GM12878 (cell line): ENCODE measurements at regions not wholly inside any gene's neighbourhood (a gene's known extent, or its start where the extent isn't known, plus 50 kb on each side); places are given as distances from the start of the nearest gene placed in this dataset.

ENCODE experiments used
- ATAC-seq: fragments of 200-7000 bp; cut with Tn5 transposase; 3 replicates; pipeline ENCODE4 v1.9.1; 2020; ENCODE audit warnings: mild to moderate bottlenecking, moderate library complexity
- BruUV-seq: library from RNA; stranded (reverse); fragments of 400-500 nt; replicated peaks from 2 replicates; lab custom pipeline; 2021; lab: Mats Ljungman, UMichigan
- CTCF ChIA-PET: fragments of 300-600 bp; sonication (Branson Sonifier 250); formaldehyde crosslinking; extraction: SDS; loops from one replicate; lab custom pipeline; 2021; ENCODE audit warnings: inconsistent platforms; lab: Yijun Ruan, JAX
- POLR2A ChIA-PET: fragments of 350-600 bp; formaldehyde crosslinking; extraction: SDS; loops from one replicate; lab custom pipeline; 2021; ENCODE audit warnings: inconsistent platforms; lab: Charles Lee
- RAD21 ChIA-PET: fragments of 300-600 bp; sonication (Branson Sonifier 250); formaldehyde crosslinking; loops from one replicate; lab custom pipeline; 2023; ENCODE audit warnings: antibody characterized with exemption; ENCODE audit not compliant: unreplicated experiment; lab: Charles Lee
- SMC1A ChIA-PET: fragments of 300-600 bp; sonication (Branson Sonifier 250); formaldehyde crosslinking; loops from one replicate; lab custom pipeline; 2023; ENCODE audit not compliant: unreplicated experiment, uncharacterized antibody; lab: Charles Lee
- DNase-seq: peaks from one replicate; pipeline ENCODE4 v3.0.0-alpha.2; 2011; ENCODE audit warnings: low read depth, low spot score
- FAIRE-seq: peaks from 3 replicates; lab custom pipeline; 2011; peaks lifted over from hg19 to GRCh38; lab: Jason Lieb, UNC
- H2AFZ ChIP-seq: 2 replicates; pipeline ENCODE4 v1.6.0; 2011; ENCODE audit warnings: low read depth, low read length, control low read depth; ENCODE audit not compliant: control insufficient read depth
- H3K27ac ChIP-seq: 2 replicates; pipeline ENCODE4 v1.5.1; 2011; ENCODE audit warnings: control low read depth; ENCODE audit not compliant: control insufficient read depth, insufficient read depth
- H3K27me3 ChIP-seq, 2 experiments: replicated peaks in 1 of 2; 2 replicates each; pipeline versions ENCODE4 v1.6.0 to v1.6.1; 2011; ENCODE audit warnings: low read length in 1 of 2; ENCODE audit not compliant: control insufficient read depth in 2 of 2, insufficient read depth in 2 of 2
- H3K36me3 ChIP-seq, 2 experiments: 2 replicates each; pipeline ENCODE4 v1.5.1; 2011; ENCODE audit warnings: low read length in 1 of 2; ENCODE audit not compliant: control insufficient read depth in 2 of 2, insufficient read depth in 2 of 2
- H3K4me1 ChIP-seq: 2 replicates; pipeline ENCODE4 v1.6.1; 2011; ENCODE audit warnings: mild to moderate bottlenecking, low read length, moderate library complexity, mixed read lengths; ENCODE audit not compliant: control insufficient read depth, insufficient read depth
- H3K4me2 ChIP-seq: 2 replicates; pipeline ENCODE4 v1.6.0; 2011; ENCODE audit warnings: control low read depth; ENCODE audit not compliant: control insufficient read depth, insufficient read depth
- H3K4me3 ChIP-seq: fragments of 200-600 bp; sonication (generic); 2 replicates; pipeline ENCODE4 v1.5.1; 2016
- H3K79me2 ChIP-seq: 2 replicates; pipeline ENCODE4 v1.6.0; 2011; ENCODE audit warnings: low read length; ENCODE audit not compliant: control insufficient read depth, insufficient read depth
- H3K9ac ChIP-seq: 2 replicates; pipeline ENCODE4 v1.8.0; 2011; ENCODE audit warnings: low read length, control low read depth, mixed read lengths; ENCODE audit not compliant: control insufficient read depth, insufficient read depth
- H3K9me3 ChIP-seq: replicated peaks from 3 replicates; pipeline ENCODE4 v1.5.1; 2011; ENCODE audit warnings: mild to moderate bottlenecking, low read length; ENCODE audit not compliant: control insufficient read depth, insufficient read depth
- H4K20me1 ChIP-seq: 2 replicates; pipeline ENCODE4 v1.6.0; 2011; ENCODE audit not compliant: control insufficient read depth, insufficient read depth
- CBX3 ChIP-seq: fragments of 200-600 bp; sonication (generic); IDR thresholded peaks from 2 replicates; pipeline ENCODE4 v1.6.1; 2016; ENCODE audit warnings: low read depth, borderline replicate concordance
- CREM ChIP-seq: IDR thresholded peaks from 2 replicates; pipeline ENCODE4 v1.6.1; 2014; ENCODE audit warnings: antibody characterized with exemption, low read depth
- E2F4 ChIP-seq: IDR thresholded peaks from 2 replicates; pipeline ENCODE4 v1.6.1; 2012; ENCODE audit warnings: low read depth, low read length, improper control_type of control experiment
- E2F8 ChIP-seq: fragments of 450-650 bp; IDR thresholded peaks from 2 replicates; pipeline ENCODE4 v1.6.1; 2018; ENCODE audit warnings: mild to moderate bottlenecking, low read depth, moderate library complexity; ENCODE audit not compliant: partially characterized antibody
- FOXK2 ChIP-seq: fragments of 450-650 bp; IDR thresholded peaks from 2 replicates; pipeline ENCODE4 v1.6.1; 2017; ENCODE audit warnings: mild to moderate bottlenecking, moderate library complexity
- HDAC2 ChIP-seq: fragments of 200-600 bp; sonication (generic); IDR thresholded peaks from 2 replicates; pipeline ENCODE4 v1.6.1; 2017
- HDAC6 ChIP-seq: fragments of 200-600 bp; sonication (generic); IDR thresholded peaks from one replicate; pipeline ENCODE4 v1.8.0; 2017; ENCODE audit warnings: antibody characterized with exemption; ENCODE audit not compliant: unreplicated experiment
- KDM1A ChIP-seq: fragments of 200-600 bp; sonication (generic); IDR thresholded peaks from 2 replicates; pipeline ENCODE4 v1.6.1; 2016; ENCODE audit warnings: borderline replicate concordance
- MEF2B ChIP-seq: fragments of 450-650 bp; IDR thresholded peaks from 2 replicates; pipeline ENCODE4 v1.6.1; 2018; ENCODE audit warnings: mild to moderate bottlenecking, moderate library complexity; ENCODE audit not compliant: partially characterized antibody, poor library complexity, severe bottlenecking
- PBX3 ChIP-seq: IDR thresholded peaks from 2 replicates; pipeline ENCODE4 v1.6.1; 2011; ENCODE audit warnings: mild to moderate bottlenecking, low read depth, low read length, moderate library complexity; ENCODE audit not compliant: insufficient replicate concordance
- PRDM15 ChIP-seq: fragments of 450-650 bp; formaldehyde crosslinking; IDR thresholded peaks from 2 replicates; pipeline ENCODE4 v1.4.0; 2020; ENCODE audit warnings: mild to moderate bottlenecking, moderate library complexity
- RAD51 ChIP-seq: fragments of 450-650 bp; IDR thresholded peaks from 2 replicates; pipeline ENCODE4 v1.6.1; 2016; ENCODE audit warnings: moderate library complexity, mild to moderate bottlenecking, inconsistent platforms
- RELA ChIP-seq: fragments of 450-650 bp; IDR thresholded peaks from 2 replicates; pipeline ENCODE4 v1.8.0; 2014; ENCODE audit warnings: borderline replicate concordance; ENCODE audit not compliant: partially characterized antibody
- RUNX3 ChIP-seq: IDR thresholded peaks from 2 replicates; pipeline ENCODE4 v1.6.1; 2012; ENCODE audit warnings: low read length, inconsistent platforms
- SREBF2 ChIP-seq: IDR thresholded peaks from 2 replicates; pipeline ENCODE4 v1.6.1; 2012; ENCODE audit warnings: mild to moderate bottlenecking, low read length
- TCF3 ChIP-seq: IDR thresholded peaks from 2 replicates; pipeline ENCODE4 v1.6.1; 2012; ENCODE audit warnings: low read depth, mild to moderate bottlenecking, low read length, borderline replicate concordance; ENCODE audit not compliant: insufficient read depth
- WGBS: methylation state at CpG from one replicate; pipeline ENCODE4 v1.1.6; 2016; ENCODE audit warnings: low lambda C conversion rate; ENCODE audit not compliant: insufficient replicate concordance, insufficient coverage; ENCODE audit errors: missing lambda C conversion rate; 5-methylcytosine and 5-hydroxymethylcytosine counted together
- in situ Hi-C: fragments of 300-500 bp; cut with MboI; formaldehyde crosslinking; loops from 9 replicates; pipeline ENCODE4 v1.14.3; 2018; ENCODE audit warnings: mixed read lengths
- intact Hi-C: fragments of 100-400 bp; cut with micrococcal nuclease; formaldehyde crosslinking; loops from one replicate; pipeline ENCODE4 v1.14.2; 2022; ENCODE audit not compliant: unreplicated experiment

- no peak for TF ChIP-seq PRDM15
- no peak for TF ChIP-seq TCF3
- no peak for TF ChIP-seq MEF2B
- no peak for TF ChIP-seq KDM1A
- no peak for TF ChIP-seq RAD51
- no peak for TF ChIP-seq PBX3
- no peak for TF ChIP-seq HDAC6
- TF ChIP-seq FOXK2, result no peak
- no peak for TF ChIP-seq RELA
- no peak for TF ChIP-seq E2F8
- no peak for TF ChIP-seq SREBF2
- no peak for TF ChIP-seq CREM
- TF ChIP-seq E2F4, result no peak
- no peak for TF ChIP-seq RUNX3
- TF ChIP-seq CBX3, result no peak
- no peak for TF ChIP-seq HDAC2
- H3K4me3 ChIP-seq, result no peak overlapping the region
- 96% methylated on average over 2 of the region's 2 CpGs for WGBS
- H3K27me3 ChIP-seq, result no peaks in the 10 kb centered on the region
- no peaks in the 10 kb centered on the region for H3K9me3 ChIP-seq
- peaks cover 8% of the 10 kb centered on the region for H3K4me1 ChIP-seq
- BruUV-seq, result no TSS peak
- H3K27ac ChIP-seq, result no peak overlapping the region
- no peak overlapping the region for H3K4me2 ChIP-seq
- ChIA-PET RAD21 (no interaction called here), SMC1A (interaction anchor here (1.2 to 1.9 kb wide), 2 partner anchors 71 to 93 kb away, joined by 3 to 5 read pairs; no protein-coding TSS in a partner anchor), CTCF (no interaction called here), POLR2A (interaction anchor here (0.7 kb wide), 1 partner anchor 56 kb away, joined by 3 read pairs; no protein-coding TSS in a partner anchor)
- DNase-seq, result no peak
- no peaks in the 10 kb centered on the region for H3K36me3 ChIP-seq
- no peak overlapping the region for H2AFZ ChIP-seq
- FAIRE-seq, result no peak
- no peak overlapping the region for H3K9ac ChIP-seq
- H3K79me2 ChIP-seq, result no peaks in the 10 kb centered on the region
- in situ Hi-C loops (no loop called here), intact Hi-C loops (no loop called here)
- no peak for ATAC-seq
- H4K20me1 ChIP-seq, result no peaks in the 10 kb centered on the region
Observed at GRCh38 chr6:6882592-6882991, 225.2 kb upstream of the RREB1 start.
